WTC11 (cell line): ENCODE measurements at regions not wholly inside any gene's neighbourhood (a gene's known extent, or its start where the extent isn't known, plus 50 kb on each side); places are given as distances from the start of the nearest gene placed in this dataset.

Experiments
- ATAC-seq: fragments of 200-7000 bp; cut with Tn5 transposase; 2 replicates; pipeline ENCODE4 v1.10.0; 2021; ENCODE audit warnings: mild to moderate bottlenecking, moderate library complexity
- CTCF ChIA-PET: fragments of 300-600 bp; sonication (Branson Sonifier 250); formaldehyde crosslinking; loops from one replicate; lab custom pipeline; 2021; ENCODE audit warnings: antibody characterized with exemption; lab: Charles Lee
- POLR2A ChIA-PET: fragments of 350-600 bp; sonication (Branson Sonifier 250); formaldehyde crosslinking; loops from one replicate; lab custom pipeline; 2021; ENCODE audit warnings: antibody characterized with exemption; lab: Charles Lee
- DNase-seq: peaks from one replicate; pipeline ENCODE4 v3.0.0; 2021; ENCODE audit warnings: low spot score
- H3K27ac Mint-ChIP-seq: 2 replicates; pipeline ENCODE4 v1.8.0; 2021; ENCODE audit warnings: mixed read lengths
- H3K27me3 Mint-ChIP-seq: 2 replicates; pipeline ENCODE4 v1.8.0; 2021; ENCODE audit warnings: low read depth, mild to moderate bottlenecking, moderate library complexity, mixed read lengths
- H3K36me3 Mint-ChIP-seq: 2 replicates; pipeline ENCODE4 v1.8.0; 2021; ENCODE audit warnings: mixed read lengths
- H3K4me1 Mint-ChIP-seq: 2 replicates; pipeline ENCODE4 v1.8.0; 2022; ENCODE audit warnings: mixed read lengths
- H3K4me3 Mint-ChIP-seq: 2 replicates; pipeline ENCODE4 v1.8.0; 2021; ENCODE audit warnings: mild to moderate bottlenecking, moderate library complexity, mixed read lengths
- H3K9me3 Mint-ChIP-seq: 2 replicates; pipeline ENCODE4 v1.8.0; 2021; ENCODE audit warnings: mixed read lengths
- ELF4 ChIP-seq: sonication (generic); formaldehyde crosslinking; IDR thresholded peaks from 2 replicates; pipeline ENCODE4 v1.8.1; 2022; ENCODE audit warnings: low read depth, mild to moderate bottlenecking, moderate library complexity, missing genetic modification reagents
- EMX1 ChIP-seq: fragments of 250-450 bp; sonication (Bioruptor Pico); IDR thresholded peaks from 2 replicates; pipeline ENCODE4 v1.8.0; 2021; ENCODE audit warnings: mild to moderate bottlenecking
- GTF2I ChIP-seq: fragments of 250-450 bp; sonication (Bioruptor Pico); conservative IDR thresholded peaks from 2 replicates; pipeline ENCODE4 v1.4.0; 2021; ENCODE audit warnings: mild to moderate bottlenecking
- NR1H2 ChIP-seq: sonication (generic); formaldehyde crosslinking; IDR thresholded peaks from 2 replicates; pipeline ENCODE4 v1.9.0; 2021; ENCODE audit warnings: mild to moderate bottlenecking, moderate library complexity, missing genetic modification reagents
- NR3C1 ChIP-seq: sonication (generic); formaldehyde crosslinking; conservative IDR thresholded peaks from 2 replicates; pipeline ENCODE4 v1.8.1; 2023; ENCODE audit warnings: low read depth, mild to moderate bottlenecking, missing genetic modification reagents
- PRDM15 ChIP-seq: sonication (generic); formaldehyde crosslinking; IDR thresholded peaks from 2 replicates; pipeline ENCODE4 v1.8.0; 2022; ENCODE audit warnings: missing genetic modification reagents
- SMAD3 ChIP-seq: sonication (generic); formaldehyde crosslinking; IDR thresholded peaks from 2 replicates; pipeline ENCODE4 v1.8.0; 2022; ENCODE audit warnings: missing genetic modification reagents, mild to moderate bottlenecking, borderline replicate concordance
- ZNF416 ChIP-seq: fragments of 250-450 bp; sonication (Bioruptor Pico); IDR thresholded peaks from 2 replicates; pipeline ENCODE4 v1.9.0; 2021; ENCODE audit warnings: mild to moderate bottlenecking, inconsistent platforms
- ZNF425 ChIP-seq: fragments of 250-450 bp; sonication (Bioruptor Pico); conservative IDR thresholded peaks from 2 replicates; pipeline ENCODE4 v1.9.0; 2021; ENCODE audit warnings: mild to moderate bottlenecking
- ZNF532 ChIP-seq: fragments of 250-450 bp; sonication (Bioruptor Pico); IDR thresholded peaks from 2 replicates; pipeline ENCODE4 v1.9.0; 2021; ENCODE audit warnings: mild to moderate bottlenecking, borderline replicate concordance
- TF ChIP-seq, protein P1 (sequence below): sonication (generic); formaldehyde crosslinking; IDR thresholded peaks from 2 replicates; pipeline ENCODE4 v1.8.1; 2023; ENCODE audit warnings: mild to moderate bottlenecking, missing genetic modification reagents, borderline replicate concordance
- TF ChIP-seq, protein P2 (sequence below): sonication (generic); formaldehyde crosslinking; conservative IDR thresholded peaks from 2 replicates; pipeline ENCODE4 v1.8.1; 2023; ENCODE audit warnings: mild to moderate bottlenecking, low read depth, missing genetic modification reagents, moderate library complexity
- TF ChIP-seq, protein P3 (sequence below): fragments of 250-450 bp; sonication (Bioruptor Pico); IDR thresholded peaks from 2 replicates; pipeline ENCODE4 v1.9.0; 2021; ENCODE audit warnings: mild to moderate bottlenecking

DNA sequence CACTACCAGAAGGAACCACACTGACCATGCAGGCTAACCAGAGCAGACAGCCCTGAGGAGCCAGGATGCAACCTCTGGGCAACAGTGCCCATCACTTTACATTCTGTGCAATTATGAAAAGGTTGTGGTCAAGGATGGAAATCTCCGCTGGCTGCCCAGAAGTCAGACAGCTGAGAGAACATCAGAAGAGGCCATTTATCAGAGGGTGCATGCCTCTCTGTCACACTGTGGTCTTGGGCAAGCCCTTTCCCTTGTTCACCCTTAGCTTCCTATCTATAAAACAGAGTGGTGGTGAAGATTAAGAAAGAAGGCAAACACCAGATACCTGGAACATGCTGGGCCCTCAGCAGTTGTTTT lies 120.7 kb upstream of the GDF10 start (continued):
- TF ChIP-seq, protein P1, sequence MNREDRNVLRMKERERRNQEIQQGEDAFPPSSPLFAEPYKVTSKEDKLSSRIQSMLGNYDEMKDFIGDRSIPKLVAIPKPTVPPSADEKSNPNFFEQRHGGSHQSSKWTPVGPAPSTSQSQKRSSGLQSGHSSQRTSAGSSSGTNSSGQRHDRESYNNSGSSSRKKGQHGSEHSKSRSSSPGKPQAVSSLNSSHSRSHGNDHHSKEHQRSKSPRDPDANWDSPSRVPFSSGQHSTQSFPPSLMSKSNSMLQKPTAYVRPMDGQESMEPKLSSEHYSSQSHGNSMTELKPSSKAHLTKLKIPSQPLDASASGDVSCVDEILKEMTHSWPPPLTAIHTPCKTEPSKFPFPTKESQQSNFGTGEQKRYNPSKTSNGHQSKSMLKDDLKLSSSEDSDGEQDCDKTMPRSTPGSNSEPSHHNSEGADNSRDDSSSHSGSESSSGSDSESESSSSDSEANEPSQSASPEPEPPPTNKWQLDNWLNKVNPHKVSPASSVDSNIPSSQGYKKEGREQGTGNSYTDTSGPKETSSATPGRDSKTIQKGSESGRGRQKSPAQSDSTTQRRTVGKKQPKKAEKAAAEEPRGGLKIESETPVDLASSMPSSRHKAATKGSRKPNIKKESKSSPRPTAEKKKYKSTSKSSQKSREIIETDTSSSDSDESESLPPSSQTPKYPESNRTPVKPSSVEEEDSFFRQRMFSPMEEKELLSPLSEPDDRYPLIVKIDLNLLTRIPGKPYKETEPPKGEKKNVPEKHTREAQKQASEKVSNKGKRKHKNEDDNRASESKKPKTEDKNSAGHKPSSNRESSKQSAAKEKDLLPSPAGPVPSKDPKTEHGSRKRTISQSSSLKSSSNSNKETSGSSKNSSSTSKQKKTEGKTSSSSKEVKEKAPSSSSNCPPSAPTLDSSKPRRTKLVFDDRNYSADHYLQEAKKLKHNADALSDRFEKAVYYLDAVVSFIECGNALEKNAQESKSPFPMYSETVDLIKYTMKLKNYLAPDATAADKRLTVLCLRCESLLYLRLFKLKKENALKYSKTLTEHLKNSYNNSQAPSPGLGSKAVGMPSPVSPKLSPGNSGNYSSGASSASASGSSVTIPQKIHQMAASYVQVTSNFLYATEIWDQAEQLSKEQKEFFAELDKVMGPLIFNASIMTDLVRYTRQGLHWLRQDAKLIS (CRISPR knock-in tag): no peak
- TF ChIP-seq SMAD3 (CRISPR knock-in tag) (no peak), NR1H2 (CRISPR knock-in tag) (no peak)

DNA sequence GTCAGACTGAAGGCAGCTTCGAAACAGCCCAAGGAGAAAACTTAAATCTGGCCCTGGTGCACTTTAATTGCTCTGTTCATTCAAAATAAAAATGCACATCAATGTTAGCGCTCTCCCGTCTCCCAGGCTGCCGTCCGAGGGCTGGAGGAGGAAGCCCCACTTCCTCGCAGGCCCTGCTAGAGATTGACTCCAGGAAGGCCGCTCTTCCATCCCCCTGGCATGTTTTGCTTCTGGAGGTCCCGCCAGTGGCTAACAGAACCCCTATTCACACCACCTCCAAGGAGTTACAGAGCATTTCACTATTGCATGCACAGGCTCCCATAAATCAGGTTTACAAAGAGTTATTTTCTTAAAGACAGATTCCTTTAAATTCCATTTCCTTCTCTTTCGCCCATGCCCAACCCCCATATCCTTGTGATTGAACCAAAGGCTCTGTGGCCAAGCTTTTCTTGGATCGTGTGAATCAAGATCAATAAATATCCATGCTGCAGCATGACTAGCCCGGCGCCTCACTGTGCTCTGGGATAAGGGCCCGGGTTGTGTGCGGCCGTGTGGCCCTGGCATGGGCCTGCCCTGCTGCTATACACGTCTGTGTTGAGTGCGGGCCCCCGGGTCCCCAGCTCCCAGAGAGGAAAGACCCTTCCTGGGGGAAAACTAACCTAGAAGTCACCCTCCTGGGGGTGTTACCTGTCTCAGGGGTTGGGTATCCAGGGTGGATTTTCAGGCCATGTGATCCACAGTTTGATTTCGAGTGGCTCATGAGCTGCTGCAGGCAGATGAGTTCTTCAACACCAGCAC lies 118.7 kb upstream of the GDF10 start:
- H3K27me3 Mint-ChIP-seq: no peaks in the 10 kb centered on the region
- H3K36me3 Mint-ChIP-seq: no peaks in the 10 kb centered on the region
- POLR2A ChIA-PET: no interaction called here
- DNase-seq: no peak
- ATAC-seq: peak; percentile 32; the same call in 1 of the 2 replicates
- H3K4me3 Mint-ChIP-seq: no peak overlapping the region
- no peak overlapping the region for H3K27ac Mint-ChIP-seq
- no peaks in the 10 kb centered on the region for H3K9me3 Mint-ChIP-seq
- CTCF ChIA-PET: no interaction called here
- H3K4me1 Mint-ChIP-seq: no peaks in the 10 kb centered on the region
- TF ChIP-seq ZNF532 (CRISPR knock-in tag) (no peak), ZNF425 (CRISPR knock-in tag) (no peak), NR3C1 (CRISPR knock-in tag) (no peak), ZNF416 (no peak), PRDM15 (CRISPR knock-in tag) (no peak), ELF4 (CRISPR knock-in tag) (no peak), GTF2I (CRISPR knock-in tag) (no peak), EMX1 (CRISPR knock-in tag) (no peak)
- TF ChIP-seq, protein P2, sequence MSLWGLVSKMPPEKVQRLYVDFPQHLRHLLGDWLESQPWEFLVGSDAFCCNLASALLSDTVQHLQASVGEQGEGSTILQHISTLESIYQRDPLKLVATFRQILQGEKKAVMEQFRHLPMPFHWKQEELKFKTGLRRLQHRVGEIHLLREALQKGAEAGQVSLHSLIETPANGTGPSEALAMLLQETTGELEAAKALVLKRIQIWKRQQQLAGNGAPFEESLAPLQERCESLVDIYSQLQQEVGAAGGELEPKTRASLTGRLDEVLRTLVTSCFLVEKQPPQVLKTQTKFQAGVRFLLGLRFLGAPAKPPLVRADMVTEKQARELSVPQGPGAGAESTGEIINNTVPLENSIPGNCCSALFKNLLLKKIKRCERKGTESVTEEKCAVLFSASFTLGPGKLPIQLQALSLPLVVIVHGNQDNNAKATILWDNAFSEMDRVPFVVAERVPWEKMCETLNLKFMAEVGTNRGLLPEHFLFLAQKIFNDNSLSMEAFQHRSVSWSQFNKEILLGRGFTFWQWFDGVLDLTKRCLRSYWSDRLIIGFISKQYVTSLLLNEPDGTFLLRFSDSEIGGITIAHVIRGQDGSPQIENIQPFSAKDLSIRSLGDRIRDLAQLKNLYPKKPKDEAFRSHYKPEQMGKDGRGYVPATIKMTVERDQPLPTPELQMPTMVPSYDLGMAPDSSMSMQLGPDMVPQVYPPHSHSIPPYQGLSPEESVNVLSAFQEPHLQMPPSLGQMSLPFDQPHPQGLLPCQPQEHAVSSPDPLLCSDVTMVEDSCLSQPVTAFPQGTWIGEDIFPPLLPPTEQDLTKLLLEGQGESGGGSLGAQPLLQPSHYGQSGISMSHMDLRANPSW (CRISPR knock-in tag): no peak
- TF ChIP-seq, protein P3, sequence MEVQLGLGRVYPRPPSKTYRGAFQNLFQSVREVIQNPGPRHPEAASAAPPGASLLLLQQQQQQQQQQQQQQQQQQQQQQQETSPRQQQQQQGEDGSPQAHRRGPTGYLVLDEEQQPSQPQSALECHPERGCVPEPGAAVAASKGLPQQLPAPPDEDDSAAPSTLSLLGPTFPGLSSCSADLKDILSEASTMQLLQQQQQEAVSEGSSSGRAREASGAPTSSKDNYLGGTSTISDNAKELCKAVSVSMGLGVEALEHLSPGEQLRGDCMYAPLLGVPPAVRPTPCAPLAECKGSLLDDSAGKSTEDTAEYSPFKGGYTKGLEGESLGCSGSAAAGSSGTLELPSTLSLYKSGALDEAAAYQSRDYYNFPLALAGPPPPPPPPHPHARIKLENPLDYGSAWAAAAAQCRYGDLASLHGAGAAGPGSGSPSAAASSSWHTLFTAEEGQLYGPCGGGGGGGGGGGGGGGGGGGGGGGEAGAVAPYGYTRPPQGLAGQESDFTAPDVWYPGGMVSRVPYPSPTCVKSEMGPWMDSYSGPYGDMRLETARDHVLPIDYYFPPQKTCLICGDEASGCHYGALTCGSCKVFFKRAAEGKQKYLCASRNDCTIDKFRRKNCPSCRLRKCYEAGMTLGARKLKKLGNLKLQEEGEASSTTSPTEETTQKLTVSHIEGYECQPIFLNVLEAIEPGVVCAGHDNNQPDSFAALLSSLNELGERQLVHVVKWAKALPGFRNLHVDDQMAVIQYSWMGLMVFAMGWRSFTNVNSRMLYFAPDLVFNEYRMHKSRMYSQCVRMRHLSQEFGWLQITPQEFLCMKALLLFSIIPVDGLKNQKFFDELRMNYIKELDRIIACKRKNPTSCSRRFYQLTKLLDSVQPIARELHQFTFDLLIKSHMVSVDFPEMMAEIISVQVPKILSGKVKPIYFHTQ (CRISPR knock-in tag): no peak
